A673 (cell line): ENCODE measurements at regions not wholly inside any gene's neighbourhood (a gene's known extent, or its start where the extent isn't known, plus 50 kb on each side); places are given as distances from the start of the nearest gene placed in this dataset.

Source experiments
- CTCF ChIP-seq: fragments of 300-800, 200-600 bp; sonication (generic); conservative IDR thresholded peaks from 2 replicates; pipeline ENCODE4 v1.5.1; 2017; ENCODE audit warnings: low read depth, mild to moderate bottlenecking, antibody characterized with exemption, low read length, moderate library complexity, mixed read lengths
- EZH2 ChIP-seq: fragments of 200-600 bp; sonication (generic); IDR thresholded peaks from 2 replicates; pipeline ENCODE4 v1.6.1; 2017; ENCODE audit warnings: borderline replicate concordance, low read depth, mild to moderate bottlenecking, mixed read lengths, antibody characterized with exemption, low read length; ENCODE audit not compliant: poor library complexity, severe bottlenecking

GRCh38 chr16:65622151-65622550, 500.3 kb upstream of the CDH11 start:
- TF ChIP-seq CTCF (no peak), EZH2 (no peak)
